SK-N-SH (cell line): ENCODE measurements at regions not wholly inside any gene's neighbourhood (a gene's known extent, or its start where the extent isn't known, plus 50 kb on each side); places are given as distances from the start of the nearest gene placed in this dataset.

ENCODE experiments used
- CTCF ChIA-PET: fragments of 300-600, 350-600 bp; formaldehyde crosslinking; extraction: SDS; loops from one replicate; lab custom pipeline; 2021; lab: Yijun Ruan, JAX
- POLR2A ChIA-PET: fragments of 350-600 bp; sonication (Branson Sonifier 250); formaldehyde crosslinking; extraction: SDS; loops from one replicate; lab custom pipeline; 2020; ENCODE audit warnings: antibody characterized with exemption, inconsistent platforms; lab: Yijun Ruan, JAX
- DNase-seq: peaks from one replicate; pipeline ENCODE4 v3.0.0; 2012
- H2AFZ ChIP-seq: fragments of 200-600 bp; sonication (generic); 2 replicates; pipeline ENCODE4 v1.8.1; 2016; ENCODE audit warnings: antibody characterized with exemption, mild to moderate bottlenecking, low read depth
- H3F3A ChIP-seq: fragments of 200-600 bp; sonication (generic); replicated peaks from 2 replicates; pipeline ENCODE3; 2016; ENCODE audit warnings: antibody characterized with exemption, mild to moderate bottlenecking; ENCODE audit not compliant: insufficient read depth
- H3K27ac ChIP-seq, 2 experiments: fragments of 200-500 bp in 1 of 2; fragments of 200-600 bp in 1 of 2; sonication (Bioruptor generic) in 1 of 2; sonication (generic), shearing (Covaris generic) in 1 of 2; 2 replicates each; pipeline versions ENCODE4 v1.5.1 to v1.6.1; 2014 to 2016; ENCODE audit warnings: low read depth in 2 of 2, inconsistent platforms in 1 of 2, low read length in 1 of 2, mild to moderate bottlenecking in 1 of 2, mixed read lengths in 1 of 2
- H3K27me3 ChIP-seq: fragments of 200-600 bp; sonication (generic), shearing (Covaris generic); 2 replicates; pipeline ENCODE4 v1.6.1; 2016; ENCODE audit warnings: mixed run types; ENCODE audit not compliant: insufficient read depth
- H3K36me3 ChIP-seq, 2 experiments: fragments of 200-500 bp in 1 of 2; fragments of 200-600 bp in 1 of 2; sonication (Bioruptor generic) in 1 of 2; sonication (generic) in 1 of 2; replicated peaks in 1 of 2; 2 replicates each; pipeline versions ENCODE3 to v1.5.1; 2014 to 2016; ENCODE audit warnings: low read length in 1 of 2, mild to moderate bottlenecking in 1 of 2; ENCODE audit not compliant: insufficient read depth in 2 of 2, control insufficient read depth in 1 of 2
- H3K4me1 ChIP-seq, 2 experiments: fragments of 200-500 bp in 1 of 2; fragments of 200-600 bp in 1 of 2; sonication (Bioruptor generic) in 1 of 2; sonication (generic), shearing (Covaris generic) in 1 of 2; 2 replicates each; pipeline versions ENCODE4 v1.5.1 to v1.6.1; 2014 to 2016; ENCODE audit warnings: low read depth in 1 of 2, low read length in 1 of 2, mixed run types in 1 of 2; ENCODE audit not compliant: insufficient read depth in 2 of 2, control insufficient read depth in 1 of 2
- H3K4me2 ChIP-seq: fragments of 200-600 bp; sonication (generic), shearing (Covaris generic); 2 replicates; pipeline ENCODE4 v1.6.1; 2017; ENCODE audit warnings: mixed run types
- H3K4me3 ChIP-seq, 2 experiments: fragments of 200-500 bp in 1 of 2; fragments of 200-600 bp in 1 of 2; sonication (Bioruptor generic) in 1 of 2; sonication (generic), shearing (Covaris generic) in 1 of 2; 2 replicates each; pipeline versions ENCODE4 v1.5.1 to v1.8.1; 2014 to 2016; ENCODE audit warnings: low read depth in 2 of 2, inconsistent platforms in 1 of 2, low read length in 1 of 2, mild to moderate bottlenecking in 1 of 2, mixed read lengths in 1 of 2, moderate library complexity in 1 of 2
- H3K79me2 ChIP-seq: fragments of 200-600 bp; sonication (generic); 2 replicates; pipeline ENCODE4 v1.8.1; 2017; ENCODE audit warnings: mild to moderate bottlenecking; ENCODE audit not compliant: insufficient read depth
- H3K9ac ChIP-seq: fragments of 200-600 bp; sonication (generic); 2 replicates; pipeline ENCODE4 v1.6.1; 2017; ENCODE audit warnings: mixed run types
- H3K9me2 ChIP-seq: fragments of 200-600 bp; sonication (generic); 2 replicates; pipeline ENCODE4 v1.6.1; 2017; ENCODE audit warnings: mixed run types
- H3K9me3 ChIP-seq: fragments of 200-600 bp; sonication (generic); 2 replicates; pipeline ENCODE4 v1.6.1; 2017; ENCODE audit warnings: mixed run types, mild to moderate bottlenecking, moderate library complexity
- H4K20me1 ChIP-seq: fragments of 200-600 bp; sonication (generic); 2 replicates; pipeline ENCODE4 v1.6.1; 2017; ENCODE audit warnings: mild to moderate bottlenecking, mixed run types; ENCODE audit not compliant: insufficient read depth
- CHD2 ChIP-seq: fragments of 150-350 bp; IDR thresholded peaks from 2 replicates; pipeline ENCODE4 v1.6.1; 2018; ENCODE audit warnings: low read length; ENCODE audit not compliant: partially characterized antibody
- ELF1 ChIP-seq: IDR thresholded peaks from 2 replicates; pipeline ENCODE4 v1.4.0; 2012
- FOSL2 ChIP-seq: IDR thresholded peaks from 2 replicates; pipeline ENCODE4 v1.4.0; 2012; ENCODE audit warnings: low read depth, mild to moderate bottlenecking, moderate library complexity, borderline replicate concordance
- GATA2 ChIP-seq: sonication (generic); formaldehyde crosslinking; IDR thresholded peaks from 2 replicates; pipeline ENCODE4 v1.5.0; 2020; ENCODE audit warnings: mild to moderate bottlenecking, missing genetic modification reagents
- JUND ChIP-seq: IDR thresholded peaks from 2 replicates; pipeline ENCODE4 v1.4.0; 2012
- MEF2A ChIP-seq: IDR thresholded peaks from 2 replicates; pipeline ENCODE4 v1.4.0; 2012; ENCODE audit warnings: low read depth, borderline replicate concordance
- MXI1 ChIP-seq: IDR thresholded peaks from 2 replicates; pipeline ENCODE4 v1.6.1; 2012; ENCODE audit warnings: mild to moderate bottlenecking, low read depth, low read length, improper control_type of control experiment
- NFIC ChIP-seq: IDR thresholded peaks from 2 replicates; pipeline ENCODE4 v1.4.0; 2012; ENCODE audit warnings: borderline replicate concordance
- NRF1 ChIP-seq: IDR thresholded peaks from 2 replicates; pipeline ENCODE4 v1.6.1; 2012; ENCODE audit warnings: low read depth, mild to moderate bottlenecking, low read length
- POLR2AphosphoS5 ChIP-seq: IDR thresholded peaks from 2 replicates; pipeline ENCODE4 v1.6.1; 2012; ENCODE audit warnings: low read depth, low read length
- RAD21 ChIP-seq: IDR thresholded peaks from 2 replicates; pipeline ENCODE4 v1.6.1; 2012; ENCODE audit warnings: mild to moderate bottlenecking, low read length
- RCOR1 ChIP-seq: fragments of 150-350 bp; IDR thresholded peaks from 2 replicates; pipeline ENCODE4 v1.6.1; 2017; ENCODE audit warnings: antibody characterized with exemption, low read length
- RXRA ChIP-seq: IDR thresholded peaks from 2 replicates; pipeline ENCODE4 v1.4.0; 2012; ENCODE audit warnings: low read depth, mild to moderate bottlenecking, borderline replicate concordance
- SIN3A ChIP-seq: IDR thresholded peaks from 2 replicates; pipeline ENCODE4 v1.6.1; 2012; ENCODE audit warnings: low read depth, mild to moderate bottlenecking, low read length, moderate library complexity, borderline replicate concordance
- SMC3 ChIP-seq: IDR thresholded peaks from 2 replicates; pipeline ENCODE4 v1.6.1; 2012; ENCODE audit warnings: low read depth, low read length, improper control_type of control experiment
- TAF1 ChIP-seq: IDR thresholded peaks from 2 replicates; pipeline ENCODE4 v1.6.1; 2012; ENCODE audit warnings: low read depth, mild to moderate bottlenecking, low read length, moderate library complexity, borderline replicate concordance
- TCF12 ChIP-seq: IDR thresholded peaks from 2 replicates; pipeline ENCODE4 v1.4.0; 2012
- TEAD4 ChIP-seq: IDR thresholded peaks from 2 replicates; pipeline ENCODE4 v1.4.0; 2012; ENCODE audit warnings: mild to moderate bottlenecking, borderline replicate concordance; ENCODE audit not compliant: insufficient read depth
- YY1 ChIP-seq: IDR thresholded peaks from 2 replicates; pipeline ENCODE4 v1.4.0; 2012; ENCODE audit warnings: low read depth, mild to moderate bottlenecking
- WGBS: methylation state at CpG from one replicate; pipeline ENCODE4 v1.1.6; 2017; ENCODE audit warnings: low lambda C conversion rate; 5-methylcytosine and 5-hydroxymethylcytosine counted together
- TF ChIP-seq, protein P1 (sequence below): IDR thresholded peaks from 2 replicates; pipeline ENCODE4; 2012
- TF ChIP-seq, protein P2 (sequence below): fragments of 200-600 bp; sonication (generic); IDR thresholded peaks from 2 replicates; pipeline ENCODE4 v1.6.1; 2017; ENCODE audit warnings: antibody characterized with exemption, mild to moderate bottlenecking, moderate library complexity
- TF ChIP-seq, protein P3 (sequence below): IDR thresholded peaks from 2 replicates; pipeline ENCODE4 v1.4.0; 2012; ENCODE audit warnings: low read depth, borderline replicate concordance
- TF ChIP-seq, protein P4 (sequence below): fragments of 150-350 bp; IDR thresholded peaks from 2 replicates; pipeline ENCODE4 v1.6.1; 2016; ENCODE audit warnings: mild to moderate bottlenecking, low read depth, low read length

DNA sequence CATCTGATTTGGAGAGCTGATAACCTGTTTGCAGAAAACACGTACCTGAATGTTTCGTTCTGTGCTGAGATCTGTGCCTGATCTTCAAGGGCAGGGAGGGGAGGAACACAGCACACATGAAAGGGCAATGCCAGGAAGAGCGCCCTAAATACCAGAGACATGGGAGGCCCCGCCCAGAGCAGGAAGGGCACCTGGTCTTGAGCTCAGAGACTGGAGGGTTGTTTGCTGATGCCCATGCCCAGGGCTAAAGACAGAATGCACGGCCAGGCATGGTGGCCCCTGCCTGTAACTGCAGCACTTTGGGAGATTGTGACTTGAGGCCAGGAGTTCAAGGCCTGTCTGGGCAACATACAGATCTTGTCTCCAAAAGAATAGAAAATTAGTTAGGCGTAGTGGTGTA, 183.2 kb downstream of the TUBA3C start:
- H2AFZ ChIP-seq: no peak overlapping the region
- no peaks in the 10 kb centered on the region for H3K4me1 ChIP-seq
- no peaks in the 10 kb centered on the region for H3K36me3 ChIP-seq
- no peaks in the 10 kb centered on the region for H4K20me1 ChIP-seq
- TF ChIP-seq RAD21: no peak
- TF ChIP-seq NFIC: no peak
- no peak for TF ChIP-seq SMC3
- no peak for TF ChIP-seq TAF1
- TF ChIP-seq, protein P1, sequence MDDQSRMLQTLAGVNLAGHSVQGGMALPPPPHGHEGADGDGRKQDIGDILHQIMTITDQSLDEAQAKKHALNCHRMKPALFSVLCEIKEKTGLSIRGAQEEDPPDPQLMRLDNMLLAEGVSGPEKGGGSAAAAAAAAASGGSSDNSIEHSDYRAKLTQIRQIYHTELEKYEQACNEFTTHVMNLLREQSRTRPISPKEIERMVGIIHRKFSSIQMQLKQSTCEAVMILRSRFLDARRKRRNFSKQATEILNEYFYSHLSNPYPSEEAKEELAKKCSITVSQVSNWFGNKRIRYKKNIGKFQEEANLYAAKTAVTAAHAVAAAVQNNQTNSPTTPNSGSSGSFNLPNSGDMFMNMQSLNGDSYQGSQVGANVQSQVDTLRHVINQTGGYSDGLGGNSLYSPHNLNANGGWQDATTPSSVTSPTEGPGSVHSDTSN: no peak
- no peak for TF ChIP-seq MXI1
- TF ChIP-seq, protein P2, sequence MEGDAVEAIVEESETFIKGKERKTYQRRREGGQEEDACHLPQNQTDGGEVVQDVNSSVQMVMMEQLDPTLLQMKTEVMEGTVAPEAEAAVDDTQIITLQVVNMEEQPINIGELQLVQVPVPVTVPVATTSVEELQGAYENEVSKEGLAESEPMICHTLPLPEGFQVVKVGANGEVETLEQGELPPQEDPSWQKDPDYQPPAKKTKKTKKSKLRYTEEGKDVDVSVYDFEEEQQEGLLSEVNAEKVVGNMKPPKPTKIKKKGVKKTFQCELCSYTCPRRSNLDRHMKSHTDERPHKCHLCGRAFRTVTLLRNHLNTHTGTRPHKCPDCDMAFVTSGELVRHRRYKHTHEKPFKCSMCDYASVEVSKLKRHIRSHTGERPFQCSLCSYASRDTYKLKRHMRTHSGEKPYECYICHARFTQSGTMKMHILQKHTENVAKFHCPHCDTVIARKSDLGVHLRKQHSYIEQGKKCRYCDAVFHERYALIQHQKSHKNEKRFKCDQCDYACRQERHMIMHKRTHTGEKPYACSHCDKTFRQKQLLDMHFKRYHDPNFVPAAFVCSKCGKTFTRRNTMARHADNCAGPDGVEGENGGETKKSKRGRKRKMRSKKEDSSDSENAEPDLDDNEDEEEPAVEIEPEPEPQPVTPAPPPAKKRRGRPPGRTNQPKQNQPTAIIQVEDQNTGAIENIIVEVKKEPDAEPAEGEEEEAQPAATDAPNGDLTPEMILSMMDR: no peak
- TF ChIP-seq GATA2: no peak
- no peak for TF ChIP-seq POLR2AphosphoS5
- no peak for TF ChIP-seq MEF2A
- TF ChIP-seq YY1: no peak
- no peak for TF ChIP-seq FOSL2
- TF ChIP-seq TCF12: no peak
- TF ChIP-seq JUND: no peak
- TF ChIP-seq RXRA: no peak
- no peak for TF ChIP-seq CHD2
- DNase-seq: no peak
- ChIA-PET POLR2A (no interaction called here), CTCF (no interaction called here)
- H3K27me3 ChIP-seq: no peaks in the 10 kb centered on the region
- H3K79me2 ChIP-seq: no peaks in the 10 kb centered on the region
- H3K27ac ChIP-seq: no peak overlapping the region
- H3K9me3 ChIP-seq: no peaks in the 10 kb centered on the region
- H3F3A ChIP-seq: no peaks in the 10 kb centered on the region
- H3K4me2 ChIP-seq: no peak overlapping the region
- whole genome bisulfite sequencing: 3% methylated on average over 5 of the region's 6 CpGs
- H3K4me3 ChIP-seq: no peak overlapping the region
- no peak overlapping the region for H3K9ac ChIP-seq
- no peaks in the 10 kb centered on the region for H3K9me2 ChIP-seq

DNA sequence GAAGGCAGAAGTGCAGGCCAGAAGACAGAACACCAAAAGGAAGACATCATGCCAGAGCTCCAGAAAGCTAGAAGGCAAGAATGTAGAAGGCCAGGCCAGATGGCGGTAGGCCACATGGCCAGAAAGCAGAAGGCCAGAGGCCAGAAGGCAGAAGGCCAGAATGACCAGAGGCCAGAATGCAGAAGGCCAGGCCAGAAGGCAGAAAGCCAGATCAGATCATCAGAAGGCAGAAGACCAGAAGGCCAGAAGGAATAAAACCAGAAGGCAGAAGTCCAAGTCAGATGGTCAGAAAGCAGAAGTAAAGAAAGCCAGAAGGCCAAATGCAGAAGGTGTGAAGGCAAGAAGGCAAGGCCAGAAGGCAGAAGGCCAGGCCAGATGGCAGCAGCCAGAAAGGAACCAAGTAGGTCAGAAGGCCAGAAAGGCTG, 185.0 kb downstream of the TUBA3C start:
- Histone ChIP-seq H3K4me3 (no peak overlapping the region), H3K9me2 (no peaks in the 10 kb centered on the region), H3K79me2 (no peaks in the 10 kb centered on the region), H3K4me1 (no peaks in the 10 kb centered on the region), H3K9ac (no peak overlapping the region), H3K9me3 (no peaks in the 10 kb centered on the region), H2AFZ (no peak overlapping the region), H3F3A (no peaks in the 10 kb centered on the region), H3K27ac (no peak overlapping the region), H4K20me1 (no peaks in the 10 kb centered on the region), H3K27me3 (no peaks in the 10 kb centered on the region), H3K36me3 (no peaks in the 10 kb centered on the region), H3K4me2 (no peak overlapping the region)
- 28% methylated on average over 1 of the region's 1 CpG for WGBS
- ChIA-PET CTCF (no interaction called here), POLR2A (no interaction called here)
- DNase-seq: no peak
- no peak for TF ChIP-seq MEF2A
- TF ChIP-seq RCOR1: no peak
- TF ChIP-seq JUND: no peak
- TF ChIP-seq, protein P3, sequence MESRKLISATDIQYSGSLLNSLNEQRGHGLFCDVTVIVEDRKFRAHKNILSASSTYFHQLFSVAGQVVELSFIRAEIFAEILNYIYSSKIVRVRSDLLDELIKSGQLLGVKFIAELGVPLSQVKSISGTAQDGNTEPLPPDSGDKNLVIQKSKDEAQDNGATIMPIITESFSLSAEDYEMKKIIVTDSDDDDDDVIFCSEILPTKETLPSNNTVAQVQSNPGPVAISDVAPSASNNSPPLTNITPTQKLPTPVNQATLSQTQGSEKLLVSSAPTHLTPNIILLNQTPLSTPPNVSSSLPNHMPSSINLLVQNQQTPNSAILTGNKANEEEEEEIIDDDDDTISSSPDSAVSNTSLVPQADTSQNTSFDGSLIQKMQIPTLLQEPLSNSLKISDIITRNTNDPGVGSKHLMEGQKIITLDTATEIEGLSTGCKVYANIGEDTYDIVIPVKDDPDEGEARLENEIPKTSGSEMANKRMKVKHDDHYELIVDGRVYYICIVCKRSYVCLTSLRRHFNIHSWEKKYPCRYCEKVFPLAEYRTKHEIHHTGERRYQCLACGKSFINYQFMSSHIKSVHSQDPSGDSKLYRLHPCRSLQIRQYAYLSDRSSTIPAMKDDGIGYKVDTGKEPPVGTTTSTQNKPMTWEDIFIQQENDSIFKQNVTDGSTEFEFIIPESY: no peak
- no peak for TF ChIP-seq TCF12
- no peak for TF ChIP-seq CHD2
- TF ChIP-seq ELF1: no peak
- TF ChIP-seq TEAD4: no peak
- TF ChIP-seq, protein P4, sequence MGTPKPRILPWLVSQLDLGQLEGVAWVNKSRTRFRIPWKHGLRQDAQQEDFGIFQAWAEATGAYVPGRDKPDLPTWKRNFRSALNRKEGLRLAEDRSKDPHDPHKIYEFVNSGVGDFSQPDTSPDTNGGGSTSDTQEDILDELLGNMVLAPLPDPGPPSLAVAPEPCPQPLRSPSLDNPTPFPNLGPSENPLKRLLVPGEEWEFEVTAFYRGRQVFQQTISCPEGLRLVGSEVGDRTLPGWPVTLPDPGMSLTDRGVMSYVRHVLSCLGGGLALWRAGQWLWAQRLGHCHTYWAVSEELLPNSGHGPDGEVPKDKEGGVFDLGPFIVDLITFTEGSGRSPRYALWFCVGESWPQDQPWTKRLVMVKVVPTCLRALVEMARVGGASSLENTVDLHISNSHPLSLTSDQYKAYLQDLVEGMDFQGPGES: no peak
- TF ChIP-seq NRF1: no peak
- TF ChIP-seq POLR2AphosphoS5: no peak
- TF ChIP-seq, protein P2: no peak
- TF ChIP-seq SIN3A: no peak
- no peak for TF ChIP-seq RAD21
